ENCODE measurements at regions not wholly inside any gene's neighbourhood (a gene's known extent, or its start where the extent isn't known, plus 50 kb on each side); places are given as distances from the start of the nearest gene placed in this dataset.
"Not testable (repeated sequence)": the region's sequence is repeated elsewhere in the genome, so short reads cannot be mapped to it uniquely, and the experiment has no call there.

GRCh38 chr17:70379945-70380344 lies 210.6 kb downstream of the KCNJ2 start:
- Mint-ChIP-seq H3K27ac (no peak overlapping the region), H3K36me3 (ENCODE audit: low read depth) (no peaks in the 10 kb centered on the region)
- no peak for ATAC-seq

DNA sequence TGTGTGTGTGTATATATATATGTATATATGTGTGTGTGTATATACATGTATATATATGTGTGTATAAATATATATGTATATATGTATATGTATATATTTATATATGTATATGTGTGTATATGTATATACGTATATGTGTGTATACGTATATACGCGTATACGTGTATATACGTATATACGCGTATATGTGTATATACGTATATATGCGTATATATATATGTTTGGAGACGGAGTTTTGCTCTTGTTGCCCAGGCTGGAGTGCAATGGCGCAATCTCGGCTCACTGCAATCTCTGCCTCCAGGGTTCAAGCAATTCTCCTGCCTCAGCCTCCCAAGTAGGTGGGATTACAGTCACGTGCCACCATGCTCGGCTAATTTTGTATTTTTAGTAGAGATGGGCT lies 212.6 kb downstream of the KCNJ2 start:
- not testable (repeated sequence) for H3K27me3 Mint-ChIP-seq (ENCODE audit: insufficient read depth, low read depth, poor library complexity); H3K79me2 ChIP-seq (replicated peaks; ENCODE audit: insufficient read depth); H3F3A ChIP-seq (replicated peaks; ENCODE audit: low read depth); H3K4me3 ChIP-seq; H3K9me2 ChIP-seq (ENCODE audit: insufficient read depth); ATAC-seq; DNase-seq (ENCODE audit: low spot score); H3K4me3 Mint-ChIP-seq; H3K4me1 Mint-ChIP-seq; H3K27ac Mint-ChIP-seq; H3K27me3 ChIP-seq (ENCODE audit: insufficient read depth); H3K27ac ChIP-seq (ENCODE audit: low read depth); H3K36me3 ChIP-seq (ENCODE audit: insufficient read depth); H4K20me1 ChIP-seq (replicated peaks; ENCODE audit: insufficient read depth); H3K36me3 Mint-ChIP-seq (ENCODE audit: low read depth); H2AFZ ChIP-seq; H3K9me3 Mint-ChIP-seq; H3K4me1 ChIP-seq (ENCODE audit: insufficient read depth); H3K4me2 ChIP-seq

More at GRCh38 chr17:70379945-70380344, 210.6 kb downstream of the KCNJ2 start:
- H3K9me2 ChIP-seq (ENCODE audit: insufficient read depth) = no peaks in the 10 kb centered on the region
- H3K4me2 ChIP-seq = no peak overlapping the region
- H2AFZ ChIP-seq = no peak overlapping the region
- H3K4me1 ChIP-seq (ENCODE audit: insufficient read depth) = no peaks in the 10 kb centered on the region
- Mint-ChIP-seq H3K4me1 (peaks cover 4% of the 10 kb centered on the region; the same call in 2 of the 3 replicates), H3K27me3 (ENCODE audit: insufficient read depth, low read depth, poor library complexity) (no peaks in the 10 kb centered on the region), H3K4me3 (no peak overlapping the region), H3K9me3 (no peaks in the 10 kb centered on the region)
- H3K79me2 ChIP-seq (replicated peaks; ENCODE audit: insufficient read depth) = no peaks in the 10 kb centered on the region
- H3F3A ChIP-seq (replicated peaks; ENCODE audit: low read depth) = no peaks in the 10 kb centered on the region
- no peaks in the 10 kb centered on the region for H4K20me1 ChIP-seq (replicated peaks; ENCODE audit: insufficient read depth)
- no peaks in the 10 kb centered on the region for H3K27me3 ChIP-seq (ENCODE audit: insufficient read depth)
- no peak for TF ChIP-seq CREB1 (CRISPR knock-in tag; IDR thresholded peaks at IDR 0.05; ENCODE audit: low read depth)
- no peak for TF ChIP-seq EZH2 (IDR thresholded peaks at IDR 0.05; ENCODE audit: low read depth, unreplicated experiment)
- no peak for TF ChIP-seq ZNF331 (CRISPR knock-in tag; IDR thresholded peaks at IDR 0.05; ENCODE audit: low read depth)
- TF ChIP-seq, protein P1, sequence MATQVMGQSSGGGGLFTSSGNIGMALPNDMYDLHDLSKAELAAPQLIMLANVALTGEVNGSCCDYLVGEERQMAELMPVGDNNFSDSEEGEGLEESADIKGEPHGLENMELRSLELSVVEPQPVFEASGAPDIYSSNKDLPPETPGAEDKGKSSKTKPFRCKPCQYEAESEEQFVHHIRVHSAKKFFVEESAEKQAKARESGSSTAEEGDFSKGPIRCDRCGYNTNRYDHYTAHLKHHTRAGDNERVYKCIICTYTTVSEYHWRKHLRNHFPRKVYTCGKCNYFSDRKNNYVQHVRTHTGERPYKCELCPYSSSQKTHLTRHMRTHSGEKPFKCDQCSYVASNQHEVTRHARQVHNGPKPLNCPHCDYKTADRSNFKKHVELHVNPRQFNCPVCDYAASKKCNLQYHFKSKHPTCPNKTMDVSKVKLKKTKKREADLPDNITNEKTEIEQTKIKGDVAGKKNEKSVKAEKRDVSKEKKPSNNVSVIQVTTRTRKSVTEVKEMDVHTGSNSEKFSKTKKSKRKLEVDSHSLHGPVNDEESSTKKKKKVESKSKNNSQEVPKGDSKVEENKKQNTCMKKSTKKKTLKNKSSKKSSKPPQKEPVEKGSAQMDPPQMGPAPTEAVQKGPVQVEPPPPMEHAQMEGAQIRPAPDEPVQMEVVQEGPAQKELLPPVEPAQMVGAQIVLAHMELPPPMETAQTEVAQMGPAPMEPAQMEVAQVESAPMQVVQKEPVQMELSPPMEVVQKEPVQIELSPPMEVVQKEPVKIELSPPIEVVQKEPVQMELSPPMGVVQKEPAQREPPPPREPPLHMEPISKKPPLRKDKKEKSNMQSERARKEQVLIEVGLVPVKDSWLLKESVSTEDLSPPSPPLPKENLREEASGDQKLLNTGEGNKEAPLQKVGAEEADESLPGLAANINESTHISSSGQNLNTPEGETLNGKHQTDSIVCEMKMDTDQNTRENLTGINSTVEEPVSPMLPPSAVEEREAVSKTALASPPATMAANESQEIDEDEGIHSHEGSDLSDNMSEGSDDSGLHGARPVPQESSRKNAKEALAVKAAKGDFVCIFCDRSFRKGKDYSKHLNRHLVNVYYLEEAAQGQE (IDR thresholded peaks at IDR 0.05; ENCODE audit: unreplicated experiment) = no peak
- H3K4me3 ChIP-seq = no peak overlapping the region
- DNase-seq (ENCODE audit: low spot score) = no peak
- no peaks in the 10 kb centered on the region for H3K36me3 ChIP-seq (ENCODE audit: insufficient read depth)
- no peak overlapping the region for H3K27ac ChIP-seq (ENCODE audit: low read depth)

DNA sequence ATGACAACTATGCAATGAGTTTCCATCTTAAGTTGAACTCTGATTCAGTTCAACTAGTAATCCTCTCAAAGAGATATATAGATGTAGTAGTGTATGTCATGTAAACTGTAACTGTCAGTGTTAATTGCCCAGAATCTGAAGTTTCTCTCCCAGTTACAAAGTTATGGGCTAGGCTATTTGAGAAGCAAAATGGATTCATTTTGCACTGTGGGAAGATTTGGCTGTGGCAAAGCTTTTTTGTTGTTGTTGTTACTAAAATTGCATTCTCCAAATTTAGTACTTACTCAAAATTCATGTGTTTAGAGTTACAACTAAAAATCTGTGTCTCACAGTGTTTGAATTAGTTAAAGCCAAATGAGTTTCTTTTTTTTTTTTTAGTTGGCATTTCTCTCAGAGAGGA lies 219.0 kb downstream of the KCNJ2 start:
- Mint-ChIP-seq H3K27ac (no peak overlapping the region), H3K27me3 (ENCODE audit: insufficient read depth, low read depth, poor library complexity) (peaks cover 3% of the 10 kb centered on the region), H3K4me1 (no peaks in the 10 kb centered on the region), H3K9me3 (no peaks in the 10 kb centered on the region), H3K36me3 (ENCODE audit: low read depth) (no peaks in the 10 kb centered on the region), H3K4me3 (no peak overlapping the region)
- no peaks in the 10 kb centered on the region for H3K9me2 ChIP-seq (ENCODE audit: insufficient read depth)
- DNase-seq (ENCODE audit: low spot score) = no peak
- no peaks in the 10 kb centered on the region for H3K27me3 ChIP-seq (ENCODE audit: insufficient read depth)
- H4K20me1 ChIP-seq (replicated peaks; ENCODE audit: insufficient read depth) = no peaks in the 10 kb centered on the region
- no peak overlapping the region for H2AFZ ChIP-seq
- no peaks in the 10 kb centered on the region for H3F3A ChIP-seq (replicated peaks; ENCODE audit: low read depth)
- no peaks in the 10 kb centered on the region for H3K36me3 ChIP-seq (ENCODE audit: insufficient read depth)
- H3K4me2 ChIP-seq = no peak overlapping the region
- H3K4me1 ChIP-seq (ENCODE audit: insufficient read depth) = no peaks in the 10 kb centered on the region
- no peak overlapping the region for H3K4me3 ChIP-seq
- H3K79me2 ChIP-seq (replicated peaks; ENCODE audit: insufficient read depth) = no peaks in the 10 kb centered on the region
- H3K27ac ChIP-seq (ENCODE audit: low read depth) = no peak overlapping the region
- no peak for ATAC-seq
- TF ChIP-seq STAT1 (IDR thresholded peaks at IDR 0.05; ENCODE audit: unreplicated experiment) (no peak), CREB1 (CRISPR knock-in tag; IDR thresholded peaks at IDR 0.05; ENCODE audit: low read depth) (no peak), CTCF (conservative IDR thresholded peaks at IDR 0.05; ENCODE audit: low read depth in 2 of 2) (no peak), ZNF114 (CRISPR knock-in tag; IDR thresholded peaks at IDR 0.05) (no peak), NANOG (IDR thresholded peaks at IDR 0.05; ENCODE audit: borderline replicate concordance) (no peak), POLR2AphosphoS5 (IDR thresholded peaks at IDR 0.05; ENCODE audit: low read depth) (no peak)
- TF ChIP-seq, protein P1 (IDR thresholded peaks at IDR 0.05; ENCODE audit: unreplicated experiment) = no peak

All from GM23338 (cell line).